Thymus (tissue), 11 donors: ENCODE measurements at regions not wholly inside any gene's neighbourhood (a gene's known extent, or its start where the extent isn't known, plus 50 kb on each side); places are given as distances from the start of the nearest gene placed in this dataset.

ENCODE experiments used
- DNase-seq, 9 donors: peaks; one replicate each; pipeline ENCODE4 v3.0.0-alpha.2; 2013; ENCODE audit warnings: low spot score in 9 of 9, low read depth in 6 of 9, missing footprints in 1 of 9
- H3K27ac ChIP-seq, 2 donors: one replicate each; pipeline ENCODE4 v1.5.1; 2013; ENCODE audit warnings: control low read depth in 1 of 2, low read depth in 1 of 2, low read length in 1 of 2, mild to moderate bottlenecking in 1 of 2, moderate library complexity in 1 of 2
- H3K27me3 ChIP-seq, 2 donors: one replicate each; pipeline ENCODE4 v1.5.1; 2013; ENCODE audit warnings: low read length in 1 of 2; ENCODE audit not compliant: control insufficient read depth in 2 of 2, insufficient read depth in 1 of 2
- H3K36me3 ChIP-seq, 2 donors: one replicate each; pipeline ENCODE4 v1.5.1; 2013; ENCODE audit warnings: low read length in 1 of 2, mild to moderate bottlenecking in 1 of 2, moderate library complexity in 1 of 2; ENCODE audit not compliant: control insufficient read depth in 2 of 2, insufficient read depth in 2 of 2
- H3K4me1 ChIP-seq, 2 donors: one replicate each; pipeline ENCODE4 v1.5.1; 2013; ENCODE audit warnings: low read length in 2 of 2; ENCODE audit not compliant: control insufficient read depth in 2 of 2, insufficient read depth in 2 of 2
- H3K4me3 ChIP-seq, 2 donors: one replicate each; pipeline ENCODE4 v1.5.1; 2013; ENCODE audit warnings: low read length in 2 of 2, control low read depth in 1 of 2, mild to moderate bottlenecking in 1 of 2
- H3K9me3 ChIP-seq, 2 donors: one replicate each; pipeline ENCODE4 v1.5.1; 2013; ENCODE audit warnings: low read length in 1 of 2, mild to moderate bottlenecking in 1 of 2; ENCODE audit not compliant: control insufficient read depth in 2 of 2, insufficient read depth in 1 of 2
- WGBS: extraction: QIAGEN DNeasy Blood & Tissue Kit; methylation state at CpG from one replicate; pipeline ENCODE4 v1.1.7; 2013; 5-methylcytosine and 5-hydroxymethylcytosine counted together
- donor health status: healthy.

DNA sequence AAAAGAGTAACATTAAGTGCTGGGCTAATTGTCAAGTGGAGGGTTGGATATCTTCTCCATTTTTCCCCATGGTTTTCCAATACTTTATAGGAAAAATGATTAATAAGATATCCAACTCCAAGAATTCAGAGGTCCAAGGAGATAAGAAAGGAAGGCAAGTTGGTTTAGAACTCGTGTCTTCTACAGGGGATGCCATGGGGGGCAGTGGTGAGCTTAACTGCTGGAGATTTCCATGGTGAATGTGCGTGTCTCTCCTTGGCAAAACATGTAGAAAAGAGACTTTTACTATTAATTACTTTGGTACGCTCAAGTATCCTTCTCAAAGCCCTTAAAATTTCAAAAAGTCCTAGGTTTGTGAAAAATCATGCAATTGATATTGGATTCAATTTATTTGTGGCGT is 982.9 kb upstream of the RBFOX1 start:
- no peak for DNase-seq
- no peak overlapping the region for H3K4me3 ChIP-seq
- H3K36me3 ChIP-seq = no peaks in the 10 kb centered on the region
- no peaks in the 10 kb centered on the region for H3K4me1 ChIP-seq
- no peaks in the 10 kb centered on the region for H3K9me3 ChIP-seq
- 79% methylated on average over 4 of the region's 4 CpGs for WGBS
- H3K27me3 ChIP-seq = no peaks in the 10 kb centered on the region
- no peak overlapping the region for H3K27ac ChIP-seq

DNA sequence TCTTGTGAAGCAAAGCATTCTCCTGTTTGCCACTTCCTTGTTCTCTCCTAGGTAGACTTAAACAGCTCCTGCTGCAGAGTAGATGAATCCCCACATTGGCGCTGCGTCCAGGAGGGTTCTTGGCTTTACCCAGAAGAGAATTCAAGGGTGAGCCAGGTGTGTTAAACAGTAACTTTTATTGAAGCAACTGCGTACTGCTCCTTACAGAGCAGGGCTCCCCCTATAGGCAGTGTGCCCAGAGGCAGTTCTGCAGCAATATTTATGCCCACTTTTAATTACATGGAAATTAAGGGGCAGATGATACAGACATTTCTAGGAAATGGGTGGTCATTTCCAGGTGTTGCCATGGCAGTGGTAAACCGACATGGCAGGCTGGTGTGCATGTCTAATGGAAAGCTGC is 987.6 kb upstream of the RBFOX1 start:
- 96% methylated on average over 4 of the region's 4 CpGs for WGBS
- H3K27ac ChIP-seq = no peak overlapping the region
- H3K9me3 ChIP-seq = no peaks in the 10 kb centered on the region

DNA sequence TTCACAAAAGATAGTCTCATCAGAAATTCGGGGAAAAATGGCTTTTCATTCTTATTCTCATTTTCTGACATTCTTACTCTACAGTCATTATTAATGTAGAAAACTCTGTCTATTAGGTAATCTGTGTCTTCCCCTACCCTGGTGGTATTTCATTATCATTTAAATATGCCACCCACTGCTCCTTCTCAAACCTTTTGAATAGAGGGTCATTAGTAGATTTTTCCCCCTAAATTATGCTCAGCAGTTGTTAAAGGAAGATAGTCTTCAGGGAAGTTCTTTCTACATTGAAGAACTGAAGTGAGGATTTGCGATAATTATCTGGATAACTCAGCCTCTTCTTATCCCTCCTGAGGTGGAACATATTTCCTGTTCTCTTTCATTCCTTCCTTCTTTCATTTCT is 989.5 kb upstream of the RBFOX1 start:
- no peaks in the 10 kb centered on the region for H3K36me3 ChIP-seq
- no peaks in the 10 kb centered on the region for H3K27me3 ChIP-seq
- no peak overlapping the region for H3K27ac ChIP-seq
- WGBS = 22% methylated on average over 2 of the region's 2 CpGs
- no peaks in the 10 kb centered on the region for H3K4me1 ChIP-seq
- H3K4me3 ChIP-seq = no peak overlapping the region
- no peaks in the 10 kb centered on the region for H3K9me3 ChIP-seq
- DNase-seq = no peak

More for the DNA sequence above, 987.6 kb upstream of the RBFOX1 start:
- Histone ChIP-seq H3K27me3 (no peaks in the 10 kb centered on the region), H3K4me3 (no peak overlapping the region), H3K4me1 (no peaks in the 10 kb centered on the region), H3K36me3 (no peaks in the 10 kb centered on the region)
- no peak for DNase-seq

DNA sequence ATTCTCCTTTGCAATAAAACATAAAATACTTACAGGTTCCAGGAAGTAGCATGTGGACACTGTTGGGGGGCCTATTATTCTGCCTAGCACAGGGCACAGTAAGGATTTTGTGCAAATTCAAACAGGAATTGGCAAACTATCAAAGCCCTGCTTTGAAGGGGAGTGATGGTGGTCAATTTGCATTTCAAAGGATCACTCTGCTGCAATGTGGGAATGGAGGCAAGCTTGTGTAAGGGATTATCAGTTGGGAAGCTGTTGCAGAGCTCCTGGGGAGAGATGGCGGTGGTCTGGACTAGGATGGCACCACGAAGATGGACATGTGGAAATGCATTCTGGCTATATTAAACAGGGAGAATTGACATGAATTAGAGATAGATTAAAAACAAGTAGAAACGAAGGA is 990.7 kb upstream of the RBFOX1 start:
- Histone ChIP-seq H3K27ac (no peak overlapping the region), H3K36me3 (no peaks in the 10 kb centered on the region), H3K27me3 (no peaks in the 10 kb centered on the region), H3K4me3 (no peak overlapping the region), H3K4me1 (no peaks in the 10 kb centered on the region), H3K9me3 (no peaks in the 10 kb centered on the region)
- 50% methylated on average over 3 of the region's 3 CpGs for WGBS
- DNase-seq = no peak

DNA sequence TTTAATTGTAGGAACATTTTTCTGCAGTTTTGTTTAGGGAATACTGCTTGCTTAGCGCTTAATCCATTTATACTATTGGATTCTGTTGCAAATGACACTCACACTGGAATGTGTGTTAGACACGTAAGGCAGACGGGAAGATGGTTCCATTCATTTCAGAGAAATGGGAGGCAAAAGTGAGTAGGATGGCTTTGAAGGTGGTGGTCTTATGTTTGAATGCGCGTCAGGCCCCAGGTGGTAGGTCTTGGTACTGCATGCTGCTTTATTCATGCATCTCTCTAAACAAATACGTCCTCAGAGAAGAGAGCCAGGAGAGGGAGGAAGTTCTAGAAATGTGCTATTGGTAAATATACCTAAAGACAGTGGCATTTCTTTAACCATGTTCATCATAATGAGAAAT is 997.6 kb upstream of the RBFOX1 start:
- DNase-seq = no peak
- H3K9me3 ChIP-seq = no peaks in the 10 kb centered on the region
- no peak overlapping the region for H3K27ac ChIP-seq
- H3K27me3 ChIP-seq = no peaks in the 10 kb centered on the region
- 66% methylated on average over 6 of the region's 6 CpGs for WGBS
- H3K4me1 ChIP-seq = no peaks in the 10 kb centered on the region
- no peaks in the 10 kb centered on the region for H3K36me3 ChIP-seq
- H3K4me3 ChIP-seq = no peak overlapping the region

DNA sequence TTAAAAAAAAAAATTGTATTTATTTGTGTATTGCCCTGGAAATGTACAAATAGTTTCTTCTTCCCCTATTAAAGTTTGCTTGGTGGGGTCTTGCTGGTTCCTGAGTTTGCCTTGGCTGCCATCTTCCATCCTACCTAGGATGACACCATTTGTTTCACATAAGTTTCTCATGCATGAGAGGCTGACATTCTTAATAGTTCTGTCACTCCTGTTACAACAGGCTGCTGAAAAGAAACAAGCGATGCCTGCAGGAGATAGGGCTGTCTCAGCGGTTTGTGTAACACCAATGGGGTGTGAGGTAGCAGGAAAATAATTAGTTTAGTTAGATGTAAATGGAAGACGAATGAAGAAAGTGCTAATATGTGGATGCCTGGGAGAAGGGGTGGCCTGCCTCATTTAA is 1000.9 kb upstream of the RBFOX1 start:
- Histone ChIP-seq H3K36me3 (no peaks in the 10 kb centered on the region), H3K9me3 (no peaks in the 10 kb centered on the region), H3K27me3 (no peaks in the 10 kb centered on the region), H3K4me1 (no peaks in the 10 kb centered on the region), H3K4me3 (no peak overlapping the region), H3K27ac (no peak overlapping the region)
- DNase-seq = no peak
- 28% methylated on average over 3 of the region's 3 CpGs for WGBS

DNA sequence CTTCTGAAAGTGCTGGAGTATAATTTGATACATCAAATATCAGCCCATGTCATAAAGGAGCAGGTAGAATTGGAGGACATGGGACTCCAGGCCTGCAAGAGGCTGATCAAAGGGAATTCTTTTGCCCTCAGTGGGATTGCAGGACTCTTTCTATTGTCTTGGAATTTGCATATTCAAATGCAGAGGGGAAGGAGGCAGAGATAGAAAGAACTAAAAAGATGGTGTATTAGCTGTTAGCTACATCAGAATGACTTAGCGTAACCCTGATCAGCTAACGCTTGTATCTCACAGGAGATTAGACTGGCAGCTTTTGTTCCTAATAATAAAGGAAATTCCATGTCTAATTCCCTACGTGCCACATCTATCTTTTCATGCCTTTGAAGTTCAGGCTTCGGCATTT is 1014.7 kb upstream of the RBFOX1 start:
- 68% methylated on average over 4 of the region's 4 CpGs for WGBS
- no peaks in the 10 kb centered on the region for H3K9me3 ChIP-seq
- no peaks in the 10 kb centered on the region for H3K4me1 ChIP-seq
- DNase-seq = no peak
- H3K27ac ChIP-seq = no peak overlapping the region
- no peaks in the 10 kb centered on the region for H3K36me3 ChIP-seq
- no peaks in the 10 kb centered on the region for H3K27me3 ChIP-seq
- no peak overlapping the region for H3K4me3 ChIP-seq

DNA sequence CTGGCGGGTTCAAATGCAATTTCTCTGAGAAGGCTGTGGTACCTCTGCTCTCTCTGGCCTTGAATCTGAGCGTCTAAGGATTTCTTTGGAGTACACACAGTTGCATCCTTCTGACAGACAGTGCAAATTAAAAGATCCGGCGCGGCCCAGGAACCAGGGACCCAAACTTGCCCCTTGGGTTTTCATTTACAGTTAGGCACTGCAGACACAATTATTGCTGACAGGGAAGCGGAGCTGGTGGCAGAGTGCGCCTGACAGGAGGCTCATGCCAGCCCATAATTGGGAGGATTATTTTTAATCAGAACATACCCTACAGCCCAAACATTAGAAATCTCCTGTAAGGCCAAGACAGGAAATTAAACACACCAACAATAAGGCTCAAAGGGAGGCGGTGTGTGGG is 1023.4 kb upstream of the RBFOX1 start:
- no peaks in the 10 kb centered on the region for H3K9me3 ChIP-seq
- H3K27me3 ChIP-seq = no peaks in the 10 kb centered on the region
- H3K27ac ChIP-seq = no peak overlapping the region
- 90% methylated on average over 8 of the region's 8 CpGs for WGBS
- no peak for DNase-seq
- H3K36me3 ChIP-seq = no peaks in the 10 kb centered on the region
- H3K4me1 ChIP-seq = no peaks in the 10 kb centered on the region
- no peak overlapping the region for H3K4me3 ChIP-seq

DNA sequence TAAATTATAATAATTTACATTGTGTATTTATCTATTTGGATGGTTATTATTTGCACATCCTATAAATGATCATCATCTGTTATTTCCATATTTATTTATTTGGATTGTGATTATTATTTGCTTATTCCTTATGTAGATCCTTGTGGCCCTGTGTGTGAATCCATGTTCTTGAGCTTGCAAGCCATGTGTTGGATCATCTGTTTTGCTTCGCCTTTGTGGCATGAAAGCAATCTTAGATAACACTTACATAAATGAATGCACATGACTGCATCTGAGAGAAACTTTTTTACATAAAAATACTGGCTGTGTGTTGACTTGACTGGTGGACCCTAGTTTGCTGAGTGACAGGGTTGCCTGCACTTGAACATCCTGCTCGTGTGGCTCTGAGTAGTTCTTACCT is 1024.5 kb upstream of the RBFOX1 start:
- WGBS = 77% methylated on average over 2 of the region's 2 CpGs
- Histone ChIP-seq H3K4me1 (no peaks in the 10 kb centered on the region), H3K9me3 (no peaks in the 10 kb centered on the region), H3K4me3 (no peak overlapping the region), H3K27me3 (no peaks in the 10 kb centered on the region), H3K36me3 (no peaks in the 10 kb centered on the region), H3K27ac (no peak overlapping the region)
- no peak for DNase-seq

DNA sequence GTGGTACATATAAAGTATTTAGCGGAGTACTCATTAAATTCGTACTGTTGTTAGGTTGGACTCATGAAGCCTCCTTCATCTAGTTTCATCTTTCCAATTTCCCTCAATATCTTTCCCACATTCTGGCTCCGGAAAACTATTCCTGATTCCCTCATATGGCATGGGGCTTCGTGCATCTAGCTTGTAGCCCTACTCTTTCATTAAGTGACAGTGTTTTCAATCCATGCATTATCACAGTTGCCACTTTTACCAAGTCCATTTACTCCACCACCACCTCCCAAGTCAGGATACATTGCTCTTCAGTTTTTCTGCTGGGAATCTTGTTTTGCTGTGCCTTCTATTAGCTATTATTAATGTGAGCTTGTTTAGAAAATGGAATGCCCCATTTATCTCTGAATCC is 1032.1 kb upstream of the RBFOX1 start:
- no peaks in the 10 kb centered on the region for H3K27me3 ChIP-seq
- 89% methylated on average over 4 of the region's 4 CpGs for WGBS
- H3K36me3 ChIP-seq = no peaks in the 10 kb centered on the region
- peaks cover 0 to 1% of the 10 kb centered on the region in 2 donors for H3K9me3 ChIP-seq
- no peak for DNase-seq
- H3K4me3 ChIP-seq = no peak overlapping the region
- H3K27ac ChIP-seq = no peak overlapping the region
- H3K4me1 ChIP-seq = no peaks in the 10 kb centered on the region
